GM19324 (cell line): ENCODE measurements at regions not wholly inside any gene's neighbourhood (a gene's known extent, or its start where the extent isn't known, plus 50 kb on each side); places are given as distances from the start of the nearest gene placed in this dataset.

ENCODE experiments used
- ATAC-seq: cut with Tn5 transposase; IDR thresholded peaks from one replicate; pipeline ENCODE4 v1.9.1; 2021; ENCODE audit warnings: mild to moderate bottlenecking, moderate library complexity; ENCODE audit not compliant: unreplicated experiment, low FRiP score

- no peak for ATAC-seq
Observed at GRCh38 chr2:2840681-2841300, 509.7 kb upstream of the MYT1L start.

- ATAC-seq = no peak
Observed at GRCh38 chr2:2839782-2840531, 508.9 kb upstream of the MYT1L start.

- no peak for ATAC-seq
Observed at GRCh38 chr2:2839393-2839781, 508.3 kb upstream of the MYT1L start.

GRCh38 chr2:2838548-2838845 is 507.4 kb upstream of the MYT1L start:
- no peak for ATAC-seq

GRCh38 chr2:2837746-2838547 is 506.9 kb upstream of the MYT1L start:
- ATAC-seq = no peak

- no peak for ATAC-seq
Observed at GRCh38 chr2:2836343-2837070, 505.4 kb upstream of the MYT1L start.

GRCh38 chr2:2834516-2835254 is 503.6 kb upstream of the MYT1L start:
- no peak for ATAC-seq

- ATAC-seq = no peak
Observed at GRCh38 chr2:2834105-2834504, 503.0 kb upstream of the MYT1L start.

GRCh38 chr2:2832657-2833056 is 501.6 kb upstream of the MYT1L start:
- no peak for ATAC-seq

GRCh38 chr2:2831633-2832032 is 500.6 kb upstream of the MYT1L start:
- no peak for ATAC-seq

GRCh38 chr2:2830576-2830975 is 499.5 kb upstream of the MYT1L start:
- no peak for ATAC-seq

GRCh38 chr2:2828774-2829368 is 497.8 kb upstream of the MYT1L start:
- no peak for ATAC-seq

GRCh38 chr2:2827761-2828221 is 496.7 kb upstream of the MYT1L start:
- no peak for ATAC-seq

GRCh38 chr2:2827046-2827636 is 496.1 kb upstream of the MYT1L start:
- ATAC-seq = no peak

- no peak for ATAC-seq
Observed at GRCh38 chr2:2826621-2827020, 495.5 kb upstream of the MYT1L start.

GRCh38 chr2:2826209-2826551 is 495.1 kb upstream of the MYT1L start:
- ATAC-seq = no peak

GRCh38 chr2:2825516-2826208 is 494.6 kb upstream of the MYT1L start:
- ATAC-seq = no peak

GRCh38 chr2:2825062-2825461 is 494.0 kb upstream of the MYT1L start:
- ATAC-seq = no peak

- ATAC-seq = no peak
Observed at GRCh38 chr2:2824588-2824987, 493.5 kb upstream of the MYT1L start.
